Natural killer cell (primary cell): ENCODE measurements at regions not wholly inside any gene's neighbourhood (a gene's known extent, or its start where the extent isn't known, plus 50 kb on each side); places are given as distances from the start of the nearest gene placed in this dataset.

Experiments
- ATAC-seq, 3 donors: fragments of 150-1000 bp in 2 of 3; fragments of 200-7000 bp in 1 of 3; cut with Tn5 transposase; 1 replicate in 1 of 3; 2 replicates in 2 of 3; pipeline ENCODE4 v1.10.0; 2021; ENCODE audit warnings: mild to moderate bottlenecking in 2 of 3, moderate library complexity in 2 of 3
- DNase-seq, 2 donors: peaks; one replicate each; pipeline versions ENCODE4 v3.0.0 to v3.0.0-alpha.2; 2013 to 2021; ENCODE audit warnings: mixed read lengths in 1 of 2
- H3K27ac ChIP-seq: one replicate; pipeline ENCODE4 v1.5.1; 2013; ENCODE audit warnings: mild to moderate bottlenecking, low read length
- H3K27me3 ChIP-seq: one replicate; pipeline ENCODE4 v1.6.1; 2013; ENCODE audit warnings: low read length; ENCODE audit not compliant: control insufficient read depth, insufficient read depth
- H3K36me3 ChIP-seq: one replicate; pipeline ENCODE4 v1.6.1; 2013; ENCODE audit warnings: low read length; ENCODE audit not compliant: control insufficient read depth, insufficient read depth
- H3K4me1 ChIP-seq: one replicate; pipeline ENCODE4 v1.6.1; 2013; ENCODE audit warnings: low read length; ENCODE audit not compliant: control insufficient read depth, insufficient read depth
- H3K4me3 ChIP-seq: one replicate; pipeline ENCODE4 v1.5.1; 2013; ENCODE audit warnings: low read length
- H3K9me3 ChIP-seq: one replicate; pipeline ENCODE4 v1.6.1; 2013; ENCODE audit warnings: low read length; ENCODE audit not compliant: control insufficient read depth, insufficient read depth
- H3K27ac Mint-ChIP-seq, 2 donors: one replicate each; pipeline ENCODE4 v1.8.0; 2022; ENCODE audit warnings: mild to moderate bottlenecking in 2 of 2, mixed read lengths in 2 of 2, moderate library complexity in 1 of 2
- H3K27me3 Mint-ChIP-seq, 2 donors: one replicate each; pipeline ENCODE4 v1.8.0; 2022; ENCODE audit warnings: low read depth in 2 of 2, mixed read lengths in 2 of 2
- H3K36me3 Mint-ChIP-seq: one replicate; pipeline ENCODE4 v1.8.0; 2022; ENCODE audit warnings: mixed read lengths
- H3K4me1 Mint-ChIP-seq, 2 donors: one replicate each; pipeline ENCODE4 v1.8.0; 2022; ENCODE audit warnings: mixed read lengths in 2 of 2
- H3K4me3 Mint-ChIP-seq: one replicate; pipeline ENCODE4 v1.8.0; 2022; ENCODE audit warnings: mild to moderate bottlenecking, moderate library complexity, mixed read lengths
- H3K9me3 Mint-ChIP-seq, 2 donors: one replicate each; pipeline ENCODE4 v1.8.0; 2022; ENCODE audit warnings: mixed read lengths in 2 of 2
- WGBS: methylation state at CpG from one replicate; pipeline ENCODE4 v1.1.7; 2013; ENCODE audit warnings: missing lambda C conversion rate; ENCODE audit not compliant: insufficient coverage; 5-methylcytosine and 5-hydroxymethylcytosine counted together
- intact Hi-C: fragments of 100-400 bp; cut with micrococcal nuclease; formaldehyde crosslinking; loops from one replicate; pipeline ENCODE4 v1.14.2; 2022
- TF ChIP-seq, protein P1 (sequence below): fragments of 200-600 bp; IDR thresholded peaks from one replicate; pipeline ENCODE4 v1.8.0; 2022; ENCODE audit warnings: antibody characterized with exemption

DNA sequence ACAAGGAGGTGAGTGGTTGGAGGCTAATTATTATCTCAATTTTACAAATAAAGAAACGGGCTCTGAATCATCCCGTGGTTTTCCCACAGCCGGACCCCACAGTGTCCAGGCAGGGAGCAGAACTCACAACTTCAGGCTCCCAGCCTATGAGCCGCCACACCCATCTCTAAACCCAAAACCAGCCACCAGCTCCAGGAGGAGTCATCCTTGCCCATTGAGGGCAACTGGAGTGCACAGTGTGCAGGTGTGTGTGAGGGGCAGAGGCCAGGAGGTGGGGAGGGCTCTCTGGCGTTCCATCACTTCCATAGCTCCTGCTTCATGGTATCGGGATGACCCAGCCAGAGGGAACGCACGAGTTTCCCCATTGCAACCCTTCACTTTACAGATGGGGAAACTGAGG lies 144.5 kb downstream of the CYP26B1 start:
- Mint-ChIP-seq H3K36me3 (no peaks in the 10 kb centered on the region), H3K4me1 (no peaks in the 10 kb centered on the region), H3K4me3 (no peak overlapping the region), H3K9me3 (no peaks in the 10 kb centered on the region), H3K27me3 (peaks cover 0 to 6% of the 10 kb centered on the region in 2 donors), H3K27ac (no peak overlapping the region)
- no peak overlapping the region for H3K27ac ChIP-seq
- no peak overlapping the region for H3K4me3 ChIP-seq
- H3K36me3 ChIP-seq, result no peaks in the 10 kb centered on the region
- no peaks in the 10 kb centered on the region for H3K9me3 ChIP-seq
- no peak for ATAC-seq
- DNase-seq, result no peak
- intact Hi-C loops, result no loop called here
- 90% methylated on average over 7 of the region's 8 CpGs for WGBS
- H3K27me3 ChIP-seq, result no peaks in the 10 kb centered on the region
- TF ChIP-seq, protein P1, sequence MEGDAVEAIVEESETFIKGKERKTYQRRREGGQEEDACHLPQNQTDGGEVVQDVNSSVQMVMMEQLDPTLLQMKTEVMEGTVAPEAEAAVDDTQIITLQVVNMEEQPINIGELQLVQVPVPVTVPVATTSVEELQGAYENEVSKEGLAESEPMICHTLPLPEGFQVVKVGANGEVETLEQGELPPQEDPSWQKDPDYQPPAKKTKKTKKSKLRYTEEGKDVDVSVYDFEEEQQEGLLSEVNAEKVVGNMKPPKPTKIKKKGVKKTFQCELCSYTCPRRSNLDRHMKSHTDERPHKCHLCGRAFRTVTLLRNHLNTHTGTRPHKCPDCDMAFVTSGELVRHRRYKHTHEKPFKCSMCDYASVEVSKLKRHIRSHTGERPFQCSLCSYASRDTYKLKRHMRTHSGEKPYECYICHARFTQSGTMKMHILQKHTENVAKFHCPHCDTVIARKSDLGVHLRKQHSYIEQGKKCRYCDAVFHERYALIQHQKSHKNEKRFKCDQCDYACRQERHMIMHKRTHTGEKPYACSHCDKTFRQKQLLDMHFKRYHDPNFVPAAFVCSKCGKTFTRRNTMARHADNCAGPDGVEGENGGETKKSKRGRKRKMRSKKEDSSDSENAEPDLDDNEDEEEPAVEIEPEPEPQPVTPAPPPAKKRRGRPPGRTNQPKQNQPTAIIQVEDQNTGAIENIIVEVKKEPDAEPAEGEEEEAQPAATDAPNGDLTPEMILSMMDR, result no peak
- no peaks in the 10 kb centered on the region for H3K4me1 ChIP-seq

DNA sequence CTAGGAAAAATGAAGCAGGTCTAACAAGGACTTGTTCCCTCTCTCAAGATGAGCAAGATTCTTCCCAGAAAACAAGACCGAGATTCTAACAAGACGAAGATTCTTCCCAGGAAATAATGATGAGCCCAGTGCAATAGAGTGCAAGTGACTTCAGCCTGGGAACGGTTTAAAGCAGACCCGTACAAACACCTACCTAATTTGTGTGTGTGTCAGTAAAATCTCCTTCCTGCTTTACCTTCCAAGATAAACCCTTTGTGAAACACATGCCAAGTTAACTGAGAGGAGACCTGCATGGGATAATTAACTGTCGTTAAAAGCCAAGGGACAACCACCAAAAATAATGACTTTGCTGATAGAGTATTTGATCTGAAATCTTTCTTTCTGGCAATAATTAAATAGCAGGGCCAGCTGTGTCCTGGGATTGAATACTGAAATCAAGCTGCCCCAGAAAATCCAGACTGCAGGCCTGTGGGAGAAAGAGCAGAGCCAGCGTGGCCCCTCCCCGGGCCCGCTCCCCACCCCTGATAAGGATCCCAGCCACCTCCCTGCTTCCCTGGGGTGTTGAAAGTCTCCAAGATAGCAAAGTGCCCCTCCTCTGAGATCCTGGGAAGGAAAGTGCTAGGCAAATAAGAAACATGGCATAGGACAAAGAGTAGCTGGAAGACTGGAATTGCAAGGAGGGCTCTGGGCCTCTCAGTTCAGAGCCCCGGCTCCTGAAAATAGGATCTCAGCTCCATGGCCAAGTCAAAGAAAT lies 145.5 kb downstream of the CYP26B1 start:
- 73% methylated on average over 9 of the region's 9 CpGs for WGBS
- DNase-seq, result no peak
- no peak overlapping the region for H3K27ac ChIP-seq
- no peak overlapping the region for H3K27ac Mint-ChIP-seq
- H3K27me3 ChIP-seq, result no peaks in the 10 kb centered on the region
- H3K4me3 Mint-ChIP-seq, result no peak overlapping the region
- no peaks in the 10 kb centered on the region for H3K9me3 ChIP-seq
- H3K36me3 ChIP-seq, result no peaks in the 10 kb centered on the region
- intact Hi-C loops, result no loop called here
- no peak overlapping the region for H3K4me3 ChIP-seq
- H3K9me3 Mint-ChIP-seq, result no peaks in the 10 kb centered on the region
- no peak for ATAC-seq
- no peaks in the 10 kb centered on the region for H3K36me3 Mint-ChIP-seq
- peaks cover 0 to 7% of the 10 kb centered on the region in 2 donors for H3K27me3 Mint-ChIP-seq
- H3K4me1 Mint-ChIP-seq, result no peaks in the 10 kb centered on the region
- TF ChIP-seq, protein P1, result no peak
- no peaks in the 10 kb centered on the region for H3K4me1 ChIP-seq

DNA sequence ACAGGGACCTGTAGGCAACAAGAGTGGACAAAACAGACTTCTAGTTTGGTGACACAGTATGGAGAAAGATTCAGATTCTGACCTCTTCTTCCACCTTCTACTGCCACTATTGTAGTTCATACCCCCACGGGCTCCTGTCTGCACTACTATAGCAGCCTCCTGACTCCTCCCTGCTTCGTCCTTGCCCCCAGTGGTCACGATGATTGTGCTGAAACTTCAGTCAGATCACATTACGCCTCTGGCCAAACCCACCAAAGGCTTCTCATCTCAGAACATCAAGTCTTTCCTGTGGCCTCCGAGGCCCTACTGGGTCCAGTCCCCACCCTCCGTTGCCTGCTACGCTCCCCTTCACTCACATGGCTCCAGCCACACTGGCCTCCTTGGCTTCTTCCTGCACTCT lies 147.6 kb downstream of the CYP26B1 start:
- Histone ChIP-seq H3K27ac (no peak overlapping the region), H3K4me1 (no peaks in the 10 kb centered on the region), H3K4me3 (no peak overlapping the region), H3K9me3 (no peaks in the 10 kb centered on the region), H3K36me3 (no peaks in the 10 kb centered on the region), H3K27me3 (no peaks in the 10 kb centered on the region)
- Mint-ChIP-seq H3K4me3 (no peak overlapping the region), H3K4me1 (no peaks in the 10 kb centered on the region), H3K9me3 (no peaks in the 10 kb centered on the region), H3K27ac (no peak overlapping the region), H3K27me3 (peaks cover 0 to 7% of the 10 kb centered on the region in 2 donors), H3K36me3 (no peaks in the 10 kb centered on the region)
- 61% methylated on average over 7 of the region's 7 CpGs for WGBS
- DNase-seq (no peak), ATAC-seq (no peak)
- TF ChIP-seq, protein P1, result no peak
- intact Hi-C loops, result no loop called here

DNA sequence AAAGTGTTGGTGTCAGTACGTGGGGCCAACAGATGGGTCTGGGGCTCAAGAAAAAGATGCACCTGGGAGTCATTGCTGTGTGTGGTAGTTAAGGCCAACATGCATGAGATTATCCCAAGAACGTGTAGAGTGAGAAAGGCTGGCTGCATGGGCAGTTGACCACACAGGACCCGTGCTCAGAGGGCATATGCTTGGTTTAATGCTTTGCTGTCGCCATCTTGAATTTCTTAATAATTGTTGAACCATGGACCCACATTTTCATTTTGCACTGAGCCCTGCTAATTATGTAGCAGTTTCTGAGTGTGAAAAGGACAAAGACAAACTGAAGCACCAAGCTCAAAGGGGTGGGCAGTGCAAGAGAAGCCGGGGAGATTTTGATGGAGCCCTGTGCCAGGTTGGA lies 148.1 kb downstream of the CYP26B1 start:
- TF ChIP-seq, protein P1, result no peak

More for the DNA sequence above, 148.1 kb downstream of the CYP26B1 start:
- no peak for DNase-seq
- whole genome bisulfite sequencing, result 89% methylated on average over 5 of the region's 5 CpGs
- H3K4me3 Mint-ChIP-seq, result no peak overlapping the region
- no peaks in the 10 kb centered on the region for H3K36me3 ChIP-seq
- no peaks in the 10 kb centered on the region for H3K4me1 ChIP-seq
- intact Hi-C loops, result no loop called here
- peaks cover 0 to 7% of the 10 kb centered on the region in 2 donors for H3K27me3 Mint-ChIP-seq
- no peaks in the 10 kb centered on the region for H3K4me1 Mint-ChIP-seq
- no peak for ATAC-seq
- no peaks in the 10 kb centered on the region for H3K9me3 ChIP-seq
- H3K27me3 ChIP-seq, result no peaks in the 10 kb centered on the region
- no peaks in the 10 kb centered on the region for H3K9me3 Mint-ChIP-seq
- H3K4me3 ChIP-seq, result no peak overlapping the region
- H3K27ac ChIP-seq, result no peak overlapping the region
- no peak overlapping the region for H3K27ac Mint-ChIP-seq
- no peaks in the 10 kb centered on the region for H3K36me3 Mint-ChIP-seq
